ENCODE measurements at regions not wholly inside any gene's neighbourhood (a gene's known extent, or its start where the extent isn't known, plus 50 kb on each side); places are given as distances from the start of the nearest gene placed in this dataset.

GRCh38 chr15:59746777-59747176, 57.7 kb upstream of the BNIP2 start:
- TF ChIP-seq CTCF (IDR thresholded peaks at IDR 0.05) (no peak), POLR2A (IDR thresholded peaks at IDR 0.05) (no peak), POLR2AphosphoS5 (IDR thresholded peaks at IDR 0.05) (no peak), EP300 (IDR thresholded peaks at IDR 0.05) (no peak)
